H1 (cell line): ENCODE measurements at regions not wholly inside any gene's neighbourhood (a gene's known extent, or its start where the extent isn't known, plus 50 kb on each side); places are given as distances from the start of the nearest gene placed in this dataset.

Experiments
- CTCF ChIA-PET: fragments of 300-600 bp; sonication (Branson Sonifier 250); formaldehyde crosslinking; loops from one replicate; lab custom pipeline; 2021; ENCODE audit not compliant: partially characterized antibody; lab: Charles Lee
- POLR2A ChIA-PET: fragments of 300-600 bp; sonication (Branson Sonifier 250); formaldehyde crosslinking; loops from one replicate; lab custom pipeline; 2021; ENCODE audit warnings: inconsistent platforms; ENCODE audit not compliant: partially characterized antibody; lab: Charles Lee
- DNase-seq, 2 experiments: peaks; one replicate each; pipeline versions ENCODE4 v3.0.0 to v3.0.0-alpha.2; 2010 to 2022; ENCODE audit warnings: low spot score in 2 of 2, low read depth in 1 of 2, mixed read lengths in 1 of 2
- FAIRE-seq: peaks from 2 replicates; lab custom pipeline; 2011; peaks lifted over from hg19 to GRCh38; lab: Jason Lieb, UNC
- H2AFZ ChIP-seq: 2 replicates; pipeline ENCODE4 v1.8.1; 2012; ENCODE audit warnings: low read length, inconsistent platforms
- H2AK5ac ChIP-seq: 2 replicates; pipeline ENCODE4 v1.6.1; 2013; ENCODE audit warnings: low read depth, low read length
- H2BK120ac ChIP-seq: replicated peaks from 2 replicates; pipeline ENCODE3; 2013; ENCODE audit warnings: low read depth, low read length, inconsistent platforms
- H2BK12ac ChIP-seq: 2 replicates; pipeline ENCODE4 v1.6.1; 2013; ENCODE audit warnings: low read depth, low read length
- H2BK15ac ChIP-seq: 2 replicates; pipeline ENCODE4 v1.6.1; 2013; ENCODE audit warnings: low read length
- H2BK20ac ChIP-seq: 2 replicates; pipeline ENCODE4 v1.6.1; 2013; ENCODE audit warnings: low read length
- H2BK5ac ChIP-seq: 2 replicates; pipeline ENCODE4 v1.6.1; 2013; ENCODE audit warnings: low read depth, low read length
- H3K14ac ChIP-seq: 2 replicates; pipeline ENCODE4 v1.6.1; 2013; ENCODE audit warnings: inconsistent platforms; ENCODE audit not compliant: insufficient read length
- H3K18ac ChIP-seq: 2 replicates; pipeline ENCODE4 v1.6.1; 2013; ENCODE audit warnings: low read length; ENCODE audit errors: extremely low read depth
- H3K23ac ChIP-seq: 2 replicates; pipeline ENCODE4 v1.6.1; 2013; ENCODE audit warnings: inconsistent platforms; ENCODE audit not compliant: insufficient read length
- H3K23me2 ChIP-seq: 2 replicates; pipeline ENCODE4 v1.6.1; 2013; ENCODE audit warnings: low read depth, low read length
- H3K27ac ChIP-seq: 2 replicates; pipeline ENCODE4 v1.6.1; 2011; ENCODE audit warnings: low read depth, low read length, inconsistent platforms
- H3K27me3 ChIP-seq, 4 experiments: replicated peaks in 1 of 4; 1 replicate in 1 of 4; 2 replicates in 3 of 4; pipeline versions ENCODE4 v1.6.1 to v1.8.1; 2011 to 2013; ENCODE audit warnings: low read length in 3 of 4, mild to moderate bottlenecking in 3 of 4, inconsistent platforms in 2 of 4, mixed read lengths in 2 of 4, moderate library complexity in 1 of 4; ENCODE audit not compliant: control insufficient read depth in 3 of 4, insufficient read depth in 3 of 4; ENCODE audit errors: extremely low read depth in 1 of 4
- H3K36me3 ChIP-seq, 4 experiments: 2 replicates each; pipeline versions ENCODE4 v1.6.1 to v1.8.1; 2011 to 2013; ENCODE audit warnings: mild to moderate bottlenecking in 4 of 4, low read length in 3 of 4, moderate library complexity in 2 of 4, control low read depth in 1 of 4, inconsistent platforms in 1 of 4; ENCODE audit not compliant: insufficient read depth in 4 of 4, control insufficient read depth in 2 of 4
- H3K4ac ChIP-seq: replicated peaks from 2 replicates; pipeline ENCODE3; 2013; ENCODE audit warnings: low read length, low read depth, mixed read lengths, inconsistent platforms; ENCODE audit not compliant: insufficient read length
- H3K4me1 ChIP-seq, 4 experiments: replicated peaks in 1 of 4; 1 replicate in 1 of 4; 2 replicates in 3 of 4; pipeline versions ENCODE4 v1.6.1 to v1.8.1; 2011 to 2013; ENCODE audit warnings: low read length in 3 of 4, inconsistent platforms in 2 of 4, mixed read lengths in 1 of 4; ENCODE audit not compliant: insufficient read depth in 4 of 4, control insufficient read depth in 3 of 4
- H3K4me2 ChIP-seq, 2 experiments: 2 replicates each; pipeline versions ENCODE4 v1.6.1 to v1.8.1; 2011 to 2013; ENCODE audit warnings: low read depth in 2 of 2, low read length in 2 of 2, control low read depth in 1 of 2, inconsistent platforms in 1 of 2, mild to moderate bottlenecking in 1 of 2; ENCODE audit not compliant: insufficient read depth in 1 of 2
- H3K4me3 ChIP-seq, 4 experiments: fragments of 200-600, 300-600 bp in 1 of 4; sonication (generic), shearing (Covaris generic), sonication (Bioruptor Twin) in 1 of 4; 2 replicates each; pipeline versions ENCODE4 v1.5.1 to v1.8.1; 2011 to 2016; ENCODE audit warnings: low read length in 4 of 4, low read depth in 3 of 4, control low read depth in 2 of 4, inconsistent platforms in 2 of 4, mild to moderate bottlenecking in 2 of 4, mixed read lengths in 1 of 4, moderate library complexity in 1 of 4; ENCODE audit not compliant: insufficient read depth in 2 of 4; ENCODE audit errors: extremely low read depth in 1 of 4
- H3K56ac ChIP-seq: replicated peaks from 2 replicates; pipeline ENCODE3; 2013; ENCODE audit warnings: low read depth, mild to moderate bottlenecking, mixed read lengths, low read length, inconsistent platforms; ENCODE audit not compliant: insufficient read length
- H3K79me1 ChIP-seq: 2 replicates; pipeline ENCODE4 v1.6.1; 2013; ENCODE audit warnings: low read depth, low read length, control low read depth
- H3K79me2 ChIP-seq, 2 experiments: 2 replicates each; pipeline versions ENCODE4 v1.6.1 to v1.8.1; 2012 to 2013; ENCODE audit warnings: low read length in 2 of 2, mild to moderate bottlenecking in 2 of 2, inconsistent platforms in 1 of 2; ENCODE audit not compliant: insufficient read depth in 2 of 2, control insufficient read depth in 1 of 2
- H3K9ac ChIP-seq, 4 experiments: replicated peaks in 1 of 4; 1 replicate in 1 of 4; 2 replicates in 3 of 4; pipeline versions ENCODE4 v1.6.1 to v1.8.1; 2011 to 2013; ENCODE audit warnings: low read depth in 3 of 4, low read length in 3 of 4, control low read depth in 2 of 4, mild to moderate bottlenecking in 2 of 4, moderate library complexity in 2 of 4, inconsistent platforms in 1 of 4; ENCODE audit errors: extremely low read depth in 1 of 4
- H3K9me3 ChIP-seq, 2 experiments: 2 replicates each; pipeline versions ENCODE4 v1.6.1 to v1.8.1; 2012 to 2013; ENCODE audit warnings: mild to moderate bottlenecking in 2 of 2, moderate library complexity in 2 of 2, control low read depth in 1 of 2, inconsistent platforms in 1 of 2, low read depth in 1 of 2, low read length in 1 of 2, mixed read lengths in 1 of 2; ENCODE audit not compliant: insufficient read depth in 2 of 2
- H4K20me1 ChIP-seq, 2 experiments: replicated peaks in 1 of 2; 2 replicates each; pipeline versions ENCODE3 to v1.8.1; 2011 to 2013; ENCODE audit warnings: inconsistent platforms in 2 of 2, low read length in 2 of 2, mild to moderate bottlenecking in 1 of 2; ENCODE audit not compliant: insufficient read depth in 2 of 2, control insufficient read depth in 1 of 2
- H4K5ac ChIP-seq: 2 replicates; pipeline ENCODE4 v1.6.1; 2013; ENCODE audit warnings: low read length, low read depth, mixed read lengths, inconsistent platforms; ENCODE audit not compliant: insufficient read length
- H4K8ac ChIP-seq: 2 replicates; pipeline ENCODE4 v1.8.0; 2013; ENCODE audit warnings: mild to moderate bottlenecking, moderate library complexity, low read length, inconsistent platforms; ENCODE audit not compliant: insufficient read depth; ENCODE audit errors: extremely low read depth
- H4K91ac ChIP-seq: replicated peaks from 2 replicates; pipeline ENCODE3; 2013; ENCODE audit warnings: low read length, mixed read lengths, inconsistent platforms; ENCODE audit not compliant: insufficient read length
- HDAC2 ChIP-seq, 2 experiments: fragments of 300-600 bp in 1 of 2; sonication (generic) in 1 of 2; IDR thresholded peaks; 2 replicates each; pipeline ENCODE4 v1.6.1; 2011 to 2012; ENCODE audit warnings: low read depth in 2 of 2, low read length in 2 of 2, mild to moderate bottlenecking in 2 of 2, moderate library complexity in 2 of 2, borderline replicate concordance in 1 of 2, inconsistent platforms in 1 of 2
- RAD21 ChIP-seq, 2 experiments: IDR thresholded peaks in 1 of 2; conservative IDR thresholded peaks in 1 of 2; 2 replicates each; pipeline ENCODE4 v1.6.1; 2011; ENCODE audit warnings: low read depth in 2 of 2, low read length in 2 of 2, improper control_type of control experiment in 1 of 2, inconsistent platforms in 1 of 2, mild to moderate bottlenecking in 1 of 2, moderate library complexity in 1 of 2
- TEAD4 ChIP-seq: IDR thresholded peaks from 2 replicates; pipeline ENCODE4 v1.6.1; 2012; ENCODE audit warnings: low read depth, low read length, inconsistent platforms, mixed read lengths
- WGBS, 2 experiments: shearing (Covaris generic) in 1 of 2; methylation state at CpG; one replicate each; pipeline versions ENCODE4 v1.1.6 to v1.1.7; 2013 to 2015; ENCODE audit warnings: low lambda C conversion rate in 2 of 2, mixed read lengths in 2 of 2, inconsistent platforms in 1 of 2, low coverage in 1 of 2, missing lambda C conversion rate in 1 of 2; ENCODE audit not compliant: insufficient replicate concordance in 2 of 2, insufficient coverage in 1 of 2, insufficient read length in 1 of 2; ENCODE audit errors: extremely low coverage in 1 of 2, missing lambda C conversion rate in 1 of 2; 5-methylcytosine and 5-hydroxymethylcytosine counted together

DNA sequence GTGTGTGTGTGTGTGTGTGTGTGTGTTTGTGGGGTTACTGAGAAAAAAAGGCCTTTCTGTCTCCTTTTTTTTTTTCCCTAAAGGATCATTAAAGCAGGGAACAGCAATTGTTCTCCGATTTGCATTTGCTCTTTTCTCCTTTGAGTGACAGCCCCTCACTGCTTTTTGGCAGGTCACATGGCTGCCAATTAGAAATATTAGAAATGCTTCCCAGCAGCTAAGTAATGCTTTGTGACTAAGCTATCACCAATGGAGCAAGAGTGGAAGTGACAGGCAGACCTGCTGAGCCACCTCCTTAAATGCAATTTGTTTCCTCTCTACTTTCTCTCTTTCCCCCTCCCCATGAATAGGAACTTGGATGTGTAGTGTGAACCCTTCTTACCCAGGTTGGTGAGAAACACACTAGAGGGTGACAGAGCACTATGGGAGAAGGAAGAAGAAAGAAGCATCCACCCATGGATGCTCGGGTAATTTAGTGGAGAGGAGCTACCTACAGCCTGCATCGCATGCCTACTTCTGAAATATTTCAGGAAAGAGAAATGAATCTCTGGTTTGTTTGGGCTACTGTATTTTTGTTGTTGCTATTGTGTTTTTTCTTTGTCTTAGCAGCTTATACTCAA, 165.2 kb upstream of the PDZRN3 start:
- DNase-seq = no peak
- Histone ChIP-seq H3K56ac (no peak overlapping the region), H2AFZ (no peak overlapping the region), H3K9ac (no peak overlapping the region), H3K14ac (no peak overlapping the region), H3K4me2 (no peak overlapping the region), H4K91ac (no peak overlapping the region), H3K4ac (no peak overlapping the region), H3K23ac (no peak overlapping the region), H4K5ac (no peak overlapping the region), H2BK12ac (no peak overlapping the region), H2AK5ac (no peak overlapping the region), H3K4me3 (no peak overlapping the region), H3K27me3 (peaks cover 0 to 1% (median 0%) of the 10 kb centered on the region in 4 experiments; a peak in 1 of 7 replicates), H2BK120ac (no peak overlapping the region), H3K9me3 (no peaks in the 10 kb centered on the region), H4K8ac (no peak overlapping the region), H3K79me2 (no peaks in the 10 kb centered on the region), H3K27ac (no peak overlapping the region), H2BK20ac (no peak overlapping the region), H3K18ac (no peak overlapping the region), H3K36me3 (no peaks in the 10 kb centered on the region), H2BK15ac (no peak overlapping the region), H4K20me1 (no peaks in the 10 kb centered on the region), H3K23me2 (no peaks in the 10 kb centered on the region; the same call in 1 of the 2 replicates), H3K79me1 (no peaks in the 10 kb centered on the region), H3K4me1 (peaks cover 0 to 3% (median 1%) of the 10 kb centered on the region in 4 experiments; a peak in 2 of 7 replicates), H2BK5ac (no peak overlapping the region)
- no peak for FAIRE-seq
- 83% methylated on average over 3 of the region's 3 CpGs; no CpG with 5 or more reads in 1 of the 2 experiments for WGBS, 2 experiments
- POLR2A ChIA-PET = interaction anchor here (1.5 kb wide), 1 partner anchor 10 kb away, joined by 6 read pairs; no protein-coding TSS in a partner anchor
- CTCF ChIA-PET = interaction anchor here (0.6 to 1.2 kb wide), 4 partner anchors 10 to 182 kb away, joined by 3 to 6 read pairs (median 4); no protein-coding TSS in a partner anchor
- TF ChIP-seq RAD21 (IDR thresholded peaks at IDR 0.05 in 1 of 2, conservative IDR thresholded peaks at IDR 0.05 in 1 of 2; ENCODE audit: low read depth in 2 of 2, low read length in 2 of 2) (peak; percentile 29 to 45; a peak in 3 of 4 replicates), TEAD4 (no peak), HDAC2 (IDR thresholded peaks at IDR 0.05; ENCODE audit: borderline replicate concordance in 1 of 2, low read depth in 2 of 2, low read length in 2 of 2) (no peak)
